Endothelial cell (in vitro differentiated cells): ENCODE measurements at regions not wholly inside any gene's neighbourhood (a gene's known extent, or its start where the extent isn't known, plus 50 kb on each side); places are given as distances from the start of the nearest gene placed in this dataset.

Source experiments
- DNase-seq: peaks from one replicate; pipeline ENCODE4 v3.0.0; 2021; ENCODE audit warnings: low spot score
- H3K27ac Mint-ChIP-seq: one replicate; pipeline ENCODE4 v1.8.0; 2021; ENCODE audit warnings: mixed read lengths, inconsistent platforms; ENCODE audit not compliant: unreplicated experiment
- H3K27me3 Mint-ChIP-seq: one replicate; pipeline ENCODE4 v1.8.0; 2021; ENCODE audit warnings: mild to moderate bottlenecking, moderate library complexity, mixed read lengths, inconsistent platforms; ENCODE audit not compliant: unreplicated experiment
- H3K36me3 Mint-ChIP-seq: one replicate; pipeline ENCODE4 v1.8.0; 2021; ENCODE audit warnings: mild to moderate bottlenecking, low read depth, mixed read lengths, inconsistent platforms; ENCODE audit not compliant: unreplicated experiment
- H3K4me1 Mint-ChIP-seq: one replicate; pipeline ENCODE4 v1.8.0; 2021; ENCODE audit warnings: mild to moderate bottlenecking, mixed read lengths, inconsistent platforms; ENCODE audit not compliant: unreplicated experiment
- H3K4me3 Mint-ChIP-seq: one replicate; pipeline ENCODE4 v1.8.0; 2021; ENCODE audit warnings: mild to moderate bottlenecking, mixed read lengths, inconsistent platforms; ENCODE audit not compliant: unreplicated experiment
- H3K9me3 Mint-ChIP-seq: one replicate; pipeline ENCODE4 v1.8.0; 2021; ENCODE audit warnings: mixed read lengths, inconsistent platforms; ENCODE audit not compliant: unreplicated experiment
- CTCF ChIP-seq: fragments of 200-600 bp; sonication (generic); IDR thresholded peaks from one replicate; pipeline ENCODE4 v1.5.0; 2021; ENCODE audit warnings: antibody characterized with exemption; ENCODE audit not compliant: unreplicated experiment

DNA sequence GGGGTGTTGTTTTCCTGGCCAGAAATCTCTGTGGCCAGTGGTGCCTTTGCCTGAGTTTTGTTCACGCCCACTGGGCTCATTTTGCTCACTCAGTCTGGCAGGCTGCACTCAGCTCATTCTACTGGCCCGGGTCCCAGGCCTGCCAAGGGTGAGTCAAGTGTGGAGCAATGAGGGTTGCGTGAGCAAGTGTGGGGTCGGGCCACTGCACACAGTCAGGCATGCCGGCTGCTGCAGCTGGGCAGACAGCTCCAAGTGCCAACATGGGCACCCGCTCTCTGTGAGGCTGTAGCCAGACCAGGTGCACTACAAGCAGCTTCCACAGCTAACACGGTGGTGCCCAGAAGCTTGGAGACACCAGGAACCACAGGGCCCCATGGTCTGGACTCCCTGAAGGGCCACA, 801.1 kb upstream of the RAB6C start:
- no peak for DNase-seq
- no peaks in the 10 kb centered on the region for H3K36me3 Mint-ChIP-seq

DNA sequence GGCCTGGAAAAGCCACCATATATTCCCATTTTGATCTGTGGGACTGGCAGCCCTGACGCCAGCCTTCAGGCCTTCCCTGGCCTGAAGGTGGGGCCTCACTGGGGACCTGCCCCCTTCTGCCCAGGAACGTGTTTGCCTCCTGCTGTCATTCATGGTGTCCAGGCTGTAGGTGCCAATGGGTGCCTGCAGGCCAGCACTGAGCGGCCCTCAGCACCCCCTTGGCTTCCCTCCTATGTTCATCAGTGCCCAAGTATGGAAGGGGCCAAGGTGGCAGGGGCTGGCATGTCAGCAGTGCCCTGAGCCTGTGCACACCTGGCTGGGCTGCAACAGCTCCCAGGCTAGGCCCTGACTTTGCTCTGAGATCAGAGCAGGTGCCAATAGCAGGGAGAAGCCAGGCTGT, 800.3 kb upstream of the RAB6C start:
- H3K27ac Mint-ChIP-seq: no peak overlapping the region
- no peaks in the 10 kb centered on the region for H3K9me3 Mint-ChIP-seq
- no peaks in the 10 kb centered on the region for H3K4me1 Mint-ChIP-seq
- no peaks in the 10 kb centered on the region for H3K36me3 Mint-ChIP-seq
- no peak overlapping the region for H3K4me3 Mint-ChIP-seq
- DNase-seq: no peak
- TF ChIP-seq CTCF: no peak
- no peaks in the 10 kb centered on the region for H3K27me3 Mint-ChIP-seq

More for the DNA sequence above, 801.1 kb upstream of the RAB6C start:
- Mint-ChIP-seq H3K4me1 (no peaks in the 10 kb centered on the region), H3K27ac (no peak overlapping the region), H3K4me3 (no peak overlapping the region), H3K9me3 (no peaks in the 10 kb centered on the region), H3K27me3 (no peaks in the 10 kb centered on the region)
- TF ChIP-seq CTCF: no peak

DNA sequence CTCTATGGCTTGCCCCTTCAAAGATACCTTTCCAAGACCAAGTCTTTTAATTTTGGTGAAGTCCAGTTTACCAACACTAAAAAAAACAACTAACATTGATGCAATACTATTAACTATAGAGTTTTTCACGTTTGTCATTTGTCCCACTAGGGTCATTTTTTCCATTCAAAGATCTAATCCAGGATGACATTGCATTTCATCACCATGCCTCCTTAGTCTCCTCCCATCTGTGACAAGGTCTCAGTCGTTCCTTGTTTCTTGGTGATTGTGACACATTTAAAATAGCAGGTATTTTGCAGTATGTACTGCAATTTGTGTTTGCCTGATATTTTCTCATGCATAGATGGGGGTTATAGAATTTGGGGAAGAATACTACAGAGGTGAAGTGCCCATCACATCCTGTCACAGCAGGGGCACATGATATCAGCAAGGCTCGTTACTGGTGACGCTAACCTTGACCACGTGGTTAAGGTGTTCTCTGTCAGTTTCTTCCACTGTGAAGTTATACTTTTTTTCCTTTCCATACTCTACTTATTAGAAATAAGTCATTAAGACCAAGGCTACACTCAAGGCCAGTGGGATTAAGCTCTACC, 799.2 kb upstream of the RAB6C start:
- H3K36me3 Mint-ChIP-seq: no peaks in the 10 kb centered on the region
- no peak overlapping the region for H3K27ac Mint-ChIP-seq
- no peaks in the 10 kb centered on the region for H3K4me1 Mint-ChIP-seq
- H3K27me3 Mint-ChIP-seq: no peaks in the 10 kb centered on the region
- no peaks in the 10 kb centered on the region for H3K9me3 Mint-ChIP-seq
- no peak for DNase-seq
- H3K4me3 Mint-ChIP-seq: no peak overlapping the region
- no peak for TF ChIP-seq CTCF

DNA sequence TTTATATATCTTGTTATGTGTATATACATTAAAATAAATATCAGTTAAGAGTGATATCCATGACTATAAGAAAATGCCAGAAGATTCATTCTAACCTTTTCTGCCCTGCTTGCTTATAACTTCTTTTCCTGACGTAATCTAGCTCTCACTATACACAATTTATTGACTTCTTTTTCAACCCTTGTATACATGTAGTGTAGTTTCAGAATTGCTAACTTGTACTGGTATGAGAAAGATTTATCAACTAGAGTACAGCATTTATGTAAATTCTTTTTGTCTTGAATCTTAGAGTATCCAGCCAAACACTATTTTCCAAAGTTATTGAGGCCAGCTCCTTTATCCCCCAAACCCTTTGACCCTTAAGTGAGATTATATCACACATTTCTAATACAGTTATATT, 798.0 kb upstream of the RAB6C start:
- H3K27me3 Mint-ChIP-seq: no peaks in the 10 kb centered on the region
- no peaks in the 10 kb centered on the region for H3K9me3 Mint-ChIP-seq
- no peak overlapping the region for H3K27ac Mint-ChIP-seq
- H3K4me1 Mint-ChIP-seq: no peaks in the 10 kb centered on the region
- H3K4me3 Mint-ChIP-seq: no peak overlapping the region
- H3K36me3 Mint-ChIP-seq: no peaks in the 10 kb centered on the region
- DNase-seq: no peak
- TF ChIP-seq CTCF: no peak

DNA sequence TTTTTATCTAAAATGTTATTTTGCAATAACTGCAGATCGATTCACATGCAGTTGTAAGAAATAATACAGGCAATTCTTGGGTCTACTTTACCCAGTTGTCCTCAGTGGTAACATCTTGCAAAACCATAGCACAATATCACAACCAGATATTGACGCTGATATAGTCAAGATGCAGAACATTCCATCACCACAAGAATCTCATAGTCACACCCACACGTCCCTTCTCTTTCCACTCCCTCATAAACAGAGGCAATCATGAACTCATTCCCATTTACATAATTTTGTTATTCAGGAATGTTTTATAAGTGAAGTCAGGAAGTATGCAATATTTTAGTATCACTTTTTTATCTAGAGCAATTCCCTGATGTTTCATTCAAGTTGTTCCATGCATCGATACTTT, 797.5 kb upstream of the RAB6C start:
- Mint-ChIP-seq H3K36me3 (no peaks in the 10 kb centered on the region), H3K9me3 (no peaks in the 10 kb centered on the region), H3K27me3 (no peaks in the 10 kb centered on the region), H3K4me3 (no peak overlapping the region), H3K4me1 (no peaks in the 10 kb centered on the region), H3K27ac (no peak overlapping the region)
- no peak for DNase-seq
- no peak for TF ChIP-seq CTCF
